GM12865 (cell line): ENCODE measurements at regions not wholly inside any gene's neighbourhood (a gene's known extent, or its start where the extent isn't known, plus 50 kb on each side); places are given as distances from the start of the nearest gene placed in this dataset.

Source experiments
- DNase-seq: peaks from one replicate; pipeline ENCODE4 v3.0.0; 2010; ENCODE audit warnings: low read depth
- H3K4me3 ChIP-seq: 2 replicates; pipeline ENCODE4 v1.5.1; 2011; ENCODE audit warnings: mild to moderate bottlenecking, low read depth, low read length, control low read depth
- CTCF ChIP-seq: IDR thresholded peaks from 2 replicates; pipeline ENCODE4 v1.5.1; 2011; ENCODE audit warnings: low read length, control low read depth, low read depth, inconsistent platforms; ENCODE audit not compliant: insufficient read depth; ENCODE audit errors: missing control alignments

- no peak for TF ChIP-seq CTCF
- DNase-seq, result no peak
- no peak overlapping the region for H3K4me3 ChIP-seq
These were observed 670.7 kb upstream of the ZNF804A start for GRCh38 chr2:183927406-183928325.

GRCh38 chr2:183935005-183935404 is 663.3 kb upstream of the ZNF804A start:
- DNase-seq, result no peak

GRCh38 chr2:183937220-183937619 is 661.1 kb upstream of the ZNF804A start:
- DNase-seq, result no peak
- TF ChIP-seq CTCF, result no peak
- no peak overlapping the region for H3K4me3 ChIP-seq

More at GRCh38 chr2:183935005-183935404, 663.3 kb upstream of the ZNF804A start:
- no peak for TF ChIP-seq CTCF
- H3K4me3 ChIP-seq, result no peak overlapping the region

GRCh38 chr2:183946193-183946592 is 652.1 kb upstream of the ZNF804A start:
- no peak for TF ChIP-seq CTCF
- no peak overlapping the region for H3K4me3 ChIP-seq
- DNase-seq, result no peak

- H3K4me3 ChIP-seq, result no peak overlapping the region
- TF ChIP-seq CTCF, result no peak
- no peak for DNase-seq
These were observed 649.5 kb upstream of the ZNF804A start for GRCh38 chr2:183948861-183949260.

- no peak overlapping the region for H3K4me3 ChIP-seq
- no peak for TF ChIP-seq CTCF
- no peak for DNase-seq
These were observed 647.7 kb upstream of the ZNF804A start for GRCh38 chr2:183950673-183951072.

GRCh38 chr2:183951630-183952029 is 646.7 kb upstream of the ZNF804A start:
- no peak for TF ChIP-seq CTCF
- no peak for DNase-seq
- no peak overlapping the region for H3K4me3 ChIP-seq
